ENCODE measurements at regions not wholly inside any gene's neighbourhood (a gene's known extent, or its start where the extent isn't known, plus 50 kb on each side); places are given as distances from the start of the nearest gene placed in this dataset.

GRCh38 chr2:173734797-173735196, 230.4 kb downstream of the SP3 start:
- TF ChIP-seq TCF4 (CRISPR knock-in tag; IDR thresholded peaks at IDR 0.05; ENCODE audit: borderline replicate concordance) (no peak), SNAI2 (CRISPR knock-in tag; IDR thresholded peaks at IDR 0.05) (no peak), ZC3H10 (CRISPR knock-in tag; IDR thresholded peaks at IDR 0.05) (no peak)

Data from SK-N-SH treated with all-trans-retinoic acid at 6 μM for 48 hours (cell line).